AG04449 (cell line): ENCODE measurements at regions not wholly inside any gene's neighbourhood (a gene's known extent, or its start where the extent isn't known, plus 50 kb on each side); places are given as distances from the start of the nearest gene placed in this dataset.

Experiments used
- CTCF ChIA-PET: fragments of 350-600 bp; formaldehyde crosslinking; extraction: SDS; loops from one replicate; lab custom pipeline; 2021; ENCODE audit warnings: antibody characterized with exemption; lab: Yijun Ruan, JAX
- POLR2A ChIA-PET: fragments of 400-600, 350-600 bp; formaldehyde crosslinking; extraction: SDS; loops from one replicate; lab custom pipeline; 2020; ENCODE audit warnings: antibody characterized with exemption, inconsistent platforms; lab: Yijun Ruan, JAX
- DNase-seq: peaks from one replicate; pipeline ENCODE4 v3.0.0-alpha.2; 2010; ENCODE audit warnings: low read depth, low spot score
- H3K4me3 ChIP-seq: 2 replicates; pipeline ENCODE4 v1.5.1; 2011; ENCODE audit warnings: low read depth, mild to moderate bottlenecking, control low read depth, low read length
- TF ChIP-seq, protein P1 (sequence below): IDR thresholded peaks from one replicate; pipeline ENCODE4 v1.5.1; 2011; ENCODE audit warnings: mild to moderate bottlenecking, moderate library complexity, low read length, control low read depth, inconsistent platforms; ENCODE audit not compliant: insufficient read depth; ENCODE audit errors: missing control alignments

DNA sequence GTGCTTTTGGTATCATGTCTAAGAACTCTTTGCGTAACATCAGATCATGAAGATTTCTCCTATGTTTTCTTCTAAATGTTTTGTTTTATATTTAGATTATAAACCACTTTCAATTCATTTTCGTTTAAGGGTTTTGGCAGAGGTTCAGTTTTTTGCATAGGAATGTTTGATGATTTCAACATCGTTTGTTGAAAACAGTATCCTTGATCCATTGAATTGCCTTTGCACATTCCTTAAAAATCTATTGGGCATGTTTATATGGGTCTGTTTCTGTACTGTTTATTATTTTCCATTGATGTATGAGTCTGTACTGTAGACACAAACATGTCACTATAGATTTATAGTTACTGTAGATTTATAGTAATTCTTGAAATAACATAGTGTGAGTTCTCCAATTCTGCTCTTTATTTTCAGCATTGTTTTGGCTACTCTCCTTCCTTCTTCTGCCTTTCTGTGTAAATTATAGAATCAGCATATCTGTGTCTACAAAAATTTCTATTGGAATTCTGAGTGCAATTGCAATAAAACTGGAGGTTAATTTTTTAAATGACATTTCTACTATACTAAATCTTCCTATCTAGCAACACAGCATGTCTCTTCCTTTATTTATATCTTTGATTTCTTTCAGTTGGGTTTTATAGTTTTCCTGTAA, 374.0 kb downstream of the SV2B start:
- ChIA-PET CTCF (no interaction called here), POLR2A (no interaction called here)
- no peak for DNase-seq
- no peak overlapping the region for H3K4me3 ChIP-seq
- TF ChIP-seq, protein P1, sequence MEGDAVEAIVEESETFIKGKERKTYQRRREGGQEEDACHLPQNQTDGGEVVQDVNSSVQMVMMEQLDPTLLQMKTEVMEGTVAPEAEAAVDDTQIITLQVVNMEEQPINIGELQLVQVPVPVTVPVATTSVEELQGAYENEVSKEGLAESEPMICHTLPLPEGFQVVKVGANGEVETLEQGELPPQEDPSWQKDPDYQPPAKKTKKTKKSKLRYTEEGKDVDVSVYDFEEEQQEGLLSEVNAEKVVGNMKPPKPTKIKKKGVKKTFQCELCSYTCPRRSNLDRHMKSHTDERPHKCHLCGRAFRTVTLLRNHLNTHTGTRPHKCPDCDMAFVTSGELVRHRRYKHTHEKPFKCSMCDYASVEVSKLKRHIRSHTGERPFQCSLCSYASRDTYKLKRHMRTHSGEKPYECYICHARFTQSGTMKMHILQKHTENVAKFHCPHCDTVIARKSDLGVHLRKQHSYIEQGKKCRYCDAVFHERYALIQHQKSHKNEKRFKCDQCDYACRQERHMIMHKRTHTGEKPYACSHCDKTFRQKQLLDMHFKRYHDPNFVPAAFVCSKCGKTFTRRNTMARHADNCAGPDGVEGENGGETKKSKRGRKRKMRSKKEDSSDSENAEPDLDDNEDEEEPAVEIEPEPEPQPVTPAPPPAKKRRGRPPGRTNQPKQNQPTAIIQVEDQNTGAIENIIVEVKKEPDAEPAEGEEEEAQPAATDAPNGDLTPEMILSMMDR: no peak

DNA sequence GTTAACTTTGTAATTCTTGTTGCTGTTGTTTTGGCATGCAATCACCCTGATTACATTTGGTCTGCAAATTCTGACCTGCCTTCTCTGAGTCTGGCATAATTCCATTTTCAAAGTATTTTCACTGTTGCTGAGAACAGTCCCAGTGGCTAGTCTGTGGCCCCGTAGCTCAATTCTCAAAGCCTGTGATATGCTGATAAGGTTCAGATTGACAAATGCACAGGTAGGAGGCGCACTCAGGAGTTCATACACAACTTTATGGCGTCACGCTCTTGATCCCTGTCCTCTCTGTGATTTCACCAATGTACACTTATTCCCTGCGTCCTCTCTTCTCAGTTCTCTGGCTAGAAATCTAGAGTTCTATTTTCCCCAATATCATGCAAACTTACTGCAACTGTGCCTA, 376.6 kb upstream of the SLCO3A1 start:
- DNase-seq: no peak
- TF ChIP-seq, protein P1: no peak
- no peak overlapping the region for H3K4me3 ChIP-seq
- CTCF ChIA-PET: no interaction called here
- POLR2A ChIA-PET: no interaction called here

DNA sequence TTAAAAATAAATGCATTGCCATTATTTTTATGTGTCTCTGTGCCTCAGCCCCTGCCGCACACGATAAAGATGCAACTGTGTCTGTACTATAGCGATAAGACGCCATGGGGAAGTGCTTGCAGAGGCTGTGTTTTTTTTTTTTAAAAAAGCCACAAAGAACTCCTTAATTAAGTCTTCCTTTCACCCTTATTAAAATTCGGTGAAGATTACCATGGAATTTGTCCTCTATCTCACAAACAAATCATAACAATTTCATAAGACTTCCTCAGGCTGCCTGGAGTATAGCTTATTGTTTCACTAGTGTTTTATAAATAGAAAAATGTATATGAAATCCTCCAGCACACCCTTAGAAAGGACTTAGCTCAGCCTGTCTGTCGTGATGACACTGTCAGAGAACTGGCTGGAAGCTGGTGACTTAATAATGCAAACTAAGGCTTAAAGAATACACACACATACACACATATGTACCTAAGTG, 374.8 kb upstream of the SLCO3A1 start:
- ChIA-PET POLR2A (no interaction called here), CTCF (interaction anchor here (0.5 kb wide), 1 partner anchor 208 kb away, joined by 3 read pairs; no protein-coding TSS in a partner anchor)

DNA sequence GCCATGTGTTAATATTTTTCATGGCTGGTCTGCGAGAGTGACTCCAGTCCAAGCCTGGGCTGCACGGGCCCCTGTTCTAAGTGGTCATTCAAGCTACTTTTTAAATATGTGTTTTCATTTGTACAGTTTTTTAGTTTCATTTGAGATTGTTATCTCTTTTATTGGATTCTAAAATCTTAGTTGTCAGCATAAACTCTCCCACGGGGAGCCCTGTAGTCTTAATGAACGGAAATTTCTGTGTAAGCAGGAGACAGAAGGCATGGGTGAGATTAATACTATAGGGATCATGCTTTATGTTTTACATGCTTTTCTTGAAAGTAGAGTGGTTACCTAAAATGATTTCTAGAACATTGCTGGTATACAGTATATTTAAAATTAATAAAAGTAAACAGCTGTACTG, 373.1 kb upstream of the SLCO3A1 start:
- ChIA-PET CTCF (no interaction called here), POLR2A (no interaction called here)
- DNase-seq: no peak
- TF ChIP-seq, protein P1: no peak
- no peak overlapping the region for H3K4me3 ChIP-seq

More for the DNA sequence above, 374.8 kb upstream of the SLCO3A1 start:
- TF ChIP-seq, protein P1: no peak
- H3K4me3 ChIP-seq: no peak overlapping the region
- no peak for DNase-seq

DNA sequence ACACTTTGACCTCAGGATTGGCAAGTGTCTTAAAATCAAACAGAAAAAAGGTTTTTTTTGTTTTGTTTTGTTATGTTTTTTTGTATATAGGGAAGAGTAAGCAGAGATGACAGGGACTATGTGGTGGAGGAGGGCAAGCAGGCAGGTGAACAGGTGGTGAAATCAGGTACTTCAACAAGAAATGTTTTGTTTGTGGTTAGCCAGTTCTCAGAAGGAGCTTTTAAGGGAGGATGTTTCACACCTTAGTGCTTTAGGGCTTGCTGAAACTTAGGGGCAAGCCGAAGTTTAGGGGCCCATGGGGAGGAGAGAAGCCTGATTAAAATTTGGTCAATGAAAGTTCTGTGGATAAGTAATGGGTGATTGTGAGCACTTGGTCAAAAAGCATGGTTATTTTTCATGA, 370.7 kb upstream of the SLCO3A1 start:
- H3K4me3 ChIP-seq: no peak overlapping the region
- no peak for DNase-seq
- ChIA-PET CTCF (no interaction called here), POLR2A (no interaction called here)
- TF ChIP-seq, protein P1: no peak

DNA sequence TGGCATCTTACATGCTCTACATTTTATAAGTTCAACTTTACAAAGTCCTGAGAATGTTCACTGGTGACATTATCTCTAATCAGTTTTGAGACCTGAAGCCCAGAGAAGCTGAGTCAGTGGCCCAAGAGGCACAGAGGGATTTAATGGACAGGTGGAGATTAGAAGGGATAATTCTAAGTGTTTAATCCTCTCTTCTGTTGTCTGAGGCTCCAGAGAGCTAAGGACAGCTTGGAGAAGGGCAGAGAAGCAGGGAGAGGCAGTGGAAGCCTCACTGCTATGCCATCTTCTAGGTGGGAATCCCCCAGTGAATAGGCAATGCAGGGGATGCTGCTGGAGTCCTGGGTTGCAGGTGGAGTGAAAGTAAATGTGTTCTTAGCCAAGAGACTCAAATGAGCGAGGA, 369.4 kb upstream of the SLCO3A1 start:
- DNase-seq: no peak
- TF ChIP-seq, protein P1: no peak
- POLR2A ChIA-PET: no interaction called here
- CTCF ChIA-PET: no interaction called here
- H3K4me3 ChIP-seq: no peak overlapping the region
